HL-60/S4 treated with retinoic acid at 250 ng/mL for 4 days and 3 days (cell line): ENCODE measurements at regions not wholly inside any gene's neighbourhood (a gene's known extent, or its start where the extent isn't known, plus 50 kb on each side); places are given as distances from the start of the nearest gene placed in this dataset.

Experiments
- in situ Hi-C: fragments of 300-500 bp; cut with MboI; formaldehyde crosslinking; loops from 2 replicates; pipeline ENCODE4 v1.7.0; 2022; ENCODE audit warnings: low sequenced_read_pairs

GRCh38 chr18:44518091-44518615 is 162.5 kb upstream of the SETBP1 start:
- in situ Hi-C loops, result no loop called here

GRCh38 chr18:44518666-44519065 is 162.0 kb upstream of the SETBP1 start:
- in situ Hi-C loops, result no loop called here

- in situ Hi-C loops, result no loop called here
Measured at GRCh38 chr18:44520981-44521667, 159.6 kb upstream of the SETBP1 start.

GRCh38 chr18:44521668-44522022 is 159.0 kb upstream of the SETBP1 start:
- in situ Hi-C loops, result no loop called here

- in situ Hi-C loops, result no loop called here
Measured at GRCh38 chr18:44526705-44527415, 153.8 kb upstream of the SETBP1 start.

GRCh38 chr18:44533071-44533470 is 147.6 kb upstream of the SETBP1 start:
- in situ Hi-C loops, result no loop called here

GRCh38 chr18:44536046-44536445 is 144.6 kb upstream of the SETBP1 start:
- in situ Hi-C loops, result no loop called here

GRCh38 chr18:44536619-44537018 is 144.1 kb upstream of the SETBP1 start:
- in situ Hi-C loops, result no loop called here

- in situ Hi-C loops, result no loop called here
Measured at GRCh38 chr18:44537526-44537925, 143.2 kb upstream of the SETBP1 start.

- in situ Hi-C loops, result no loop called here
Measured at GRCh38 chr18:44539926-44540325, 140.8 kb upstream of the SETBP1 start.

- in situ Hi-C loops, result no loop called here
Measured at GRCh38 chr18:44541159-44541558, 139.5 kb upstream of the SETBP1 start.

- in situ Hi-C loops, result no loop called here
Measured at GRCh38 chr18:44541781-44542180, 138.9 kb upstream of the SETBP1 start.

- in situ Hi-C loops, result no loop called here
Measured at GRCh38 chr18:44543387-44543786, 137.3 kb upstream of the SETBP1 start.

GRCh38 chr18:44545359-44545985 is 135.2 kb upstream of the SETBP1 start:
- in situ Hi-C loops, result no loop called here

GRCh38 chr18:44546954-44547353 is 133.7 kb upstream of the SETBP1 start:
- in situ Hi-C loops, result no loop called here

- in situ Hi-C loops, result no loop called here
Measured at GRCh38 chr18:44548291-44549221, 132.1 kb upstream of the SETBP1 start.

- in situ Hi-C loops, result no loop called here
Measured at GRCh38 chr18:44552706-44553105, 128.0 kb upstream of the SETBP1 start.

GRCh38 chr18:44556296-44556695 is 124.4 kb upstream of the SETBP1 start:
- in situ Hi-C loops, result no loop called here

- in situ Hi-C loops, result no loop called here
Measured at GRCh38 chr18:44557616-44558151, 123.0 kb upstream of the SETBP1 start.

GRCh38 chr18:44558767-44559166 is 121.9 kb upstream of the SETBP1 start:
- in situ Hi-C loops, result no loop called here

- in situ Hi-C loops, result no loop called here
Measured at GRCh38 chr18:44562986-44563385, 117.7 kb upstream of the SETBP1 start.
